ENCODE measurements at regions not wholly inside any gene's neighbourhood (a gene's known extent, or its start where the extent isn't known, plus 50 kb on each side); places are given as distances from the start of the nearest gene placed in this dataset.
"Not testable (repeated sequence)": the region's sequence is repeated elsewhere in the genome, so short reads cannot be mapped to it uniquely, and the experiment has no call there.

- no peak for DNase-seq
Observed at GRCh38 chr20:53792946-53793536, 199.4 kb upstream of the ZNF217 start.

DNA sequence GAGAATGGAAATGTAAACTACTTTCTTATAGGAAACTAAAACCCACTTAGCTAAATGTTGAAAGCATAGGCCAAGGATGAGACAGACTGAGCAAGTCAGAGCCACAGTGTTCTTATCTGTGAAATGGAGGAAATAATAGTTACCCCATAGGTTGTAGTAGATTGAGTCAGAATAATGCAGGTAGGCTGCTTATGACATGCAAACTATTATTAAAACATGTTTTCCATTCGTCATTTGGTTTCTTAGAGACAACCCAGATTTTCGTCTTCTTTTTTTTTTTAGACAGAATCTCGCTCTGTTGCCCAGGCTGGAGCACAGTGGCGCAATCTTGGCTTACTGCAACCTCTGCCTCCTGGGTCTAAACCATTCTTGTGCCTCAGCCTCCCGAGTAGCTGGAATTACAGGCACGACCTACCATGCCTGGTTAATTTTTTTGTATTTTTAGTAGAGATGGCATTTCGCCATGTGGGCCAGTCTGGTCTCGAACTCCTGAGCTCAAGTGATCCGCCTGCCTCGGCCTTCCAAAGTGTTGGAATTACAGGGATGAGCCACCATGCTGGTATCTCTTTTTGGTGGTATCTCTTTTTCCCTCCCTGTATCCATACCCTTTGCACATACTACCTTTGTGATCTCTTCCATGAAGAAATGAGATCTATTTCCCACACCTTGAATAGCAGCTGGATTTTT lies 196.5 kb upstream of the ZNF217 start:
- no peak for DNase-seq

DNA sequence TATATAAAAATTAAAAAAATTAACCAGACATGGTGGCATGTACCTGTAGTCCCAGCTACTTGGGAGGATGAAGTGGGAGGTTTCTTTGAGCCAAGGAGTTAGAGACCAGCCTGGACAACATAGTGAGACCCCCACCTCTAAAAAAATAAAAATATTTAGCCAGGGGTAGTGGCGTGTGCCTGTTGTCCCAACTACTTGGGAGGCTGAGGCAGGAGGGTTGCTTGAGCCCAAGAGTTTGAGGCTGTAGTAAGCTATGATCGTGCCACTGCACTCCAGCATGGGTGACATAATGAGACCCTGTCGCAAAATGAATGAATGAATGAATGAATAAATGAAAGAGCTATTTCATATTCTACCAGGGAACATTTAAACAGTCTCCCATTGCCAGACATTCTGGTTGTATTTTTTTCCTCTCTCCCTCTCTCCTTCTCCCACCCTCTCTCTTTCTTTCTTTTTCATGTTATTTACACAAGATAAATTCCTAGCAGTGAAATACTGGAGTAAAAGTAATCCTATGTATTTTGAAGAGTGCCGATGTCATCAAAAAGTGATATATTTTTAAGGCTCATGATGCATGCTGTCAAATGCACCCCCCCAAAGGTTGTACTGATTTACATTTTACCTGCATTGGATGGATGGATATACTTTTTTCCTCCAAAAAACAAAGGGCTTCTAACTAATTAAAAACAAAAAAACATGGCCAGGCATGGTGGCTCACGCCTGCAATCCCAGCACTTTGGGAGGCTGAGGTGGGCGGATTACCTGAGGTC lies 194.8 kb upstream of the ZNF217 start:
- DNase-seq, result no peak

- not testable (repeated sequence) for DNase-seq
Observed at GRCh38 chr20:53787491-53787931, 193.9 kb upstream of the ZNF217 start.

- DNase-seq, result no peak
Observed at GRCh38 chr20:53786445-53787267, 193.0 kb upstream of the ZNF217 start.

GRCh38 chr20:53786071-53786444 lies 192.4 kb upstream of the ZNF217 start:
- DNase-seq, result peak; percentile 60

GRCh38 chr20:53785320-53785719 lies 191.7 kb upstream of the ZNF217 start:
- no peak for DNase-seq

DNA sequence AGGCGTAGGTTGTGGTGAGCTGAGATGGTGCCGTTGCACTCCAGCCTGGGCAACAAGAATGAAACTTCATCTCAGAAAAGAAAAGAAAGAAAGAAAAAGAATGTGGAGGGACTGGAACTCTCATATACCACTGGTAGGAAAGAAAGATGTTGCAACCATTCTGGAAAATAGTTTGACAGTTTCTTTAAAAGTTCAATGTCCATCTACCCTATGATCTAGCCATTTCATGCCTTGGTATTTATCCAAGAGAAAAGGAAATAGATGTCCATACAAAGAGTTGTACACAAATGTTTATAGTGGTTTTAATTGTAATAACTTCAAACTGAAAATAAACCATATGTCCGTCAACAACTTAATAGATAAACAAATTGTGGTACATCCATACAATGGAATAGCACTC lies 190.1 kb upstream of the ZNF217 start:
- no peak for DNase-seq

GRCh38 chr20:53782612-53783246 lies 189.1 kb upstream of the ZNF217 start:
- no peak for DNase-seq

DNA sequence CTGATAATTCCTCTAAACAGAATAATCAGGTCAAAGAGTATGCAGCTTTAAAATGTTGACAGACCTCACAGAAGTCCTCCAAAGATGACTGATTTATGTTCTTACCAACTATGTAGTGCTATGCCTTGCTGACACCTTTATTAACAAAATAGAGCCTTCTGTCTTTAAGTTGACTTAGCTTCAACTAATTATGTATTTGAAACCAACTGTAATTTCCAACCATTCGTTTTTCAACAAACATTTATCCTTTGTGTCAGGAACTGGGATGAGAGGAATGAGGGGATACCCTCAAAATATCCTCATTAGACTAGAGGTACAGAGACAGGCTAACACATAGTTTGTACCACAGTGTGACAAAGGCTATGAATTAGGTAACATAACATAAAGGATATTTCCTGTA lies 186.2 kb upstream of the ZNF217 start:
- DNase-seq, result no peak

- no peak for DNase-seq
Observed at GRCh38 chr20:53778736-53779135, 185.1 kb upstream of the ZNF217 start.

GRCh38 chr20:53778041-53778516 lies 184.4 kb upstream of the ZNF217 start:
- no peak for DNase-seq

DNA sequence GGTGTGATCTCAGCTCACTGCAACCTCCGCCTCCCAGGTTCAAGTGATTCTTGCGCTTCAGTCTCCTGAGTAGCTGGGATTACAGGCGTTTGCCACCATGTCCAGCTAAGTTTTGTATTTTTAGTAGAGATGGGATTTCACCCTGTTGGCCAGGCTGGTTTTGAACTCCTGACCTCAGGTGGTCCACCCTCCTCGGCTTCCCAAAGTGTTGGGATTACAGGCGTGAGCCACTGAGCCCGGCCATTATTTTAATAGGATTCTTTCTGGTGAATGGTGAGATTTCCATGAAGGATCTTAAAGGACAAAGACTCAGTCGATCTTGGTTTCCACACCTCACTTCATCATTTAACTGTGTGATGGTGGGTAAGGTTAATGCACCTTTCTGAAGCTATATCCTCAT lies 183.8 kb upstream of the ZNF217 start:
- DNase-seq, result not testable (repeated sequence)

DNA sequence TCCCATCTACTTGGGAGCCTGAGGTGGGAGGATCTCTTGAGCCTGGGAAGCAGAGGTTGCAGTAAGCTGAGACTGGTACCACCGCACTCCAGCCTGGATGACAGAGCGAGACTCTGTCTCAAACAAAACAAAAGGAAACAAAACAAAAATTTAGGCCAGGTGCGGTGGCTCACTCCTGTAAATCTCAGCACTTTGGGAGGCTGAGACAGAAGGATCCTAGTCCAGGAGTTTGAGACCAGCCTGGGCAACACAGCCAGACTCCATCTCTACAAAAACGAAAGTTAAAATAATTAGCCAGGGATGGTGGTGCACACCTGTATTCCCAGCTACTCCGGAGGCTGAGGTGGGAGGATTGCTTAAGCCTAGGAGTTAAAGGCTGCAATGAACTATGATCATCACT lies 183.2 kb upstream of the ZNF217 start:
- DNase-seq, result no peak

DNA sequence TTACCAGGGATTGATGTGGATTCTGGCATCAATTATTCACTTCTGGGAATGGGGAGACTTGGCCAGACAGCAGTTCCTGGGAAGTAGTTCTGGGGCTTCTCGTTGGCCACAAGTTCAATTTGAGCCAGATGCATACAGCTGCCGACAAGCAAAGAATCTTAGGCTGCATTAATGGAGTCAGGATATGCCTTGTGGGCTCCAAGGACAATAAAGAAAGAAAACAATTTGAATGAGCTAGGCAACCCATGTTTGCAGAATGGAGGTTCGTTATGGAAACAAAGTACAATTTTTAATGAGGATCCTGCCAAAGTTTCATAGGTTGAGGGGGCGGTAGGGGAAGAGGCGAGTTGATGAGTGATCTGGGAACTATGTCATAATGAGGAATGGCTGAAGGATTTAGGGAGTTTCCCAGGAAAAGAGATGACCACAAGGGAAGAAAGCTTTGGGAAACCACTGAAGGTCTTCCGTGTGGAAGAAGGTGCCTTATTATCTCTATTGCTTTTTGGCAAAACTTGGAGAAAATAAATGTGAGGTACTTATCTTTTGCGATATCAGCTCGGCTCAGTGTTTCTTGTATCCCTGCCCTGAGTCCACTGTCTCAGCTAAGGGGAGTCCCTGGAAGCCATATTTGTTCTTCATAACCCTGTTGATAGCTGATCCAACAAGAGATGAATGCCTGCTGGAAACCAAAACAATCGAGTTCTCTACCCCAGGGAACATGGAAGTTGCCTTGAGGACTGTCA lies 181.0 kb upstream of the ZNF217 start:
- DNase-seq, result no peak

GRCh38 chr20:53773792-53774401 lies 180.3 kb upstream of the ZNF217 start:
- DNase-seq, result no peak

GRCh38 chr20:53773066-53773791 lies 179.6 kb upstream of the ZNF217 start:
- DNase-seq, result not testable (repeated sequence)

- no peak for DNase-seq
Observed at GRCh38 chr20:53769041-53769440, 175.4 kb upstream of the ZNF217 start.

- no peak for DNase-seq
Observed at GRCh38 chr20:53768329-53768728, 174.7 kb upstream of the ZNF217 start.

DNA sequence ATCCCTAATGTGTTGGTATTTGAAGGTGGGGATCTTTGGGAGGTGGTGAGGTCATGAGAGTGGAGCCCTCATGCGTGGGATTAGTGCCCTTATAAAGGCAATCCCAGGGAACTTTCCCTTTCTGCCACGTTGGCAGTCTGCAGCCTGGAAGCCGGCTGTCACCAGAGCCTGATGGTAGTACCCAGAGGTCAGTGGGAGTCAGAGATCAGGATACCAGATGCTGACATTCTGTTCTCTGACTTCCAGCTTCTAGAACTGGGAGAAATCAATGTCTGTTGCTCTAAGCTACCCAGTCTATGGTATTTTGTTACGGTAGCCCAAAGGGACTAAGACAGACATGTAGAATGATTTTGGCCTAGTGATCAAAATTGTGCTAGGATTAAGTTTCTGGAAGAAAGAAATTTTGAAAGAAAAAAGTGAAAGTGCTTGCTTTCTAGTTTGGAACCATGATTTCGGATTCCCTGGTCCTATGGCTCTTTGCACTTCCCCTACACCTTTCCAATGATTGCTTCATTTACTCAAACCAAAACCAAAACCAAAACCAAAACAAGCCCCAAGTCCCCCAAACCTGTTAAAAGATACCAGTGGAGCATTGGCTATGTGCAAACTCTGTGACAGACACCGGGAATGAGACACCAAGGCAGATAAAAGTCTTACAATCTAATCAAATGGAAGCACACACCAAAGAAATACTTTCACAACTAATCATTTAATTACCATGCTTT lies 173.7 kb upstream of the ZNF217 start:
- DNase-seq, result no peak
